Pancreas (tissue), 10 donors: ENCODE measurements at regions not wholly inside any gene's neighbourhood (a gene's known extent, or its start where the extent isn't known, plus 50 kb on each side); places are given as distances from the start of the nearest gene placed in this dataset.

Experiments used
- ATAC-seq, 4 donors: fragments of 200-7000 bp; cut with Tn5 transposase; one replicate each; pipeline versions ENCODE4 v1.8.0 to v1.9.1; 2020; ENCODE audit warnings: mild to moderate bottlenecking in 4 of 4, moderate library complexity in 4 of 4
- DNase-seq, 6 donors: peaks; one replicate each; pipeline ENCODE4 v3.0.0-alpha.2; 2020
- FAIRE-seq: peaks from 2 replicates; lab custom pipeline; 2012; peaks lifted over from hg19 to GRCh38; lab: Jason Lieb, UNC
- H3K27ac ChIP-seq, 4 donors: fragments of 200-600 bp; sonication (generic); 1 replicate in 3 of 4; 2 replicates in 1 of 4; pipeline versions ENCODE4 v1.5.0 to v1.8.0; 2020
- H3K27me3 ChIP-seq, 4 donors: fragments of 200-600 bp; one replicate each; pipeline ENCODE4 v1.8.0; 2021
- H3K36me3 ChIP-seq, 3 donors: fragments of 200-600 bp; sonication (generic) in 1 of 3; one replicate each; pipeline versions ENCODE4 v1.5.0 to v1.8.0; 2020 to 2021
- H3K4me1 ChIP-seq, 3 donors: fragments of 200-600 bp; one replicate each; pipeline ENCODE4 v1.8.0; 2021
- H3K4me3 ChIP-seq, 4 donors: fragments of 200-600 bp; sonication (generic) in 2 of 4; one replicate each; pipeline versions ENCODE4 v1.5.0 to v1.8.0; 2020 to 2021
- H3K9me3 ChIP-seq, 4 donors: fragments of 200-600 bp; one replicate each; pipeline ENCODE4 v1.8.0; 2021
- WGBS, 2 donors: extraction: QIAGEN DNeasy Blood & Tissue Kit; methylation state at CpG; one replicate each; pipeline ENCODE4 v1.1.7; 2013; 5-methylcytosine and 5-hydroxymethylcytosine counted together
- intact Hi-C, 3 donors: fragments of 100-400 bp; cut with DNase I; formaldehyde crosslinking; loops; one replicate each; pipeline versions ENCODE4 v1.11.1 to v1.14.2; 2022
- TF ChIP-seq, protein P1 (sequence below), 4 donors: fragments of 200-600 bp; sonication (generic) in 3 of 4; IDR thresholded peaks; one replicate each; pipeline versions ENCODE4 v1.5.0 to v1.8.0; 2021; ENCODE audit warnings: antibody characterized with exemption in 4 of 4
- donor health status: healthy with polysubstance abuse.
- donor health status: DM: no; HTN: no; CAD: no; lungs with moderate emphysema.
- donor health status: DM: no; HTN: no; CAD: no.
- donor health status: control.
- donor health status: control.
- donor health status: Bipolar disorder and iron deficiency.
- donor health status: DM: yes; HTN: yes; CAD: no.
- donor health status: DM: no; HTN: no; CAD: no.
- donor health status: DM: no; HTN: no; CAD: no.
- donor health status: DM: yes; HTN: yes; CAD: no.

DNA sequence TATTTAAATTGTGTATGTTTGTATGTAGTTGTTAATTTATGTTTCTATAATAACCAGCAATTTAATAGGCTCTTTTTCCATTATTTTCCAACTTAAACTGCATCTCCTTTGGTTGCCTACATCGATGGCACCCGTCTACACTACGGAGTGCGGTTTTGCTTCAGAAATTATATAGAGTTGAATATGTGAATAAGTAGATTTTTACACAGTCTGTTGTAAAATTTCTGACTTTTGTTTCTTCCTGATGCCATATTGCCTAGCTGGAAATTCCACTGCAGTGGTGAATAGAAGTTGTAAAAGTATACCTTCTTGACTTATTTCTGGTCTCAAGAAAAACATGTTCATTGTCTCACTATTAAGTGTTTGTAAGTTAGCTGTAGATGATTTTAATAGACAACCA is 404.1 kb upstream of the EPHA7 start:
- TF ChIP-seq, protein P1, sequence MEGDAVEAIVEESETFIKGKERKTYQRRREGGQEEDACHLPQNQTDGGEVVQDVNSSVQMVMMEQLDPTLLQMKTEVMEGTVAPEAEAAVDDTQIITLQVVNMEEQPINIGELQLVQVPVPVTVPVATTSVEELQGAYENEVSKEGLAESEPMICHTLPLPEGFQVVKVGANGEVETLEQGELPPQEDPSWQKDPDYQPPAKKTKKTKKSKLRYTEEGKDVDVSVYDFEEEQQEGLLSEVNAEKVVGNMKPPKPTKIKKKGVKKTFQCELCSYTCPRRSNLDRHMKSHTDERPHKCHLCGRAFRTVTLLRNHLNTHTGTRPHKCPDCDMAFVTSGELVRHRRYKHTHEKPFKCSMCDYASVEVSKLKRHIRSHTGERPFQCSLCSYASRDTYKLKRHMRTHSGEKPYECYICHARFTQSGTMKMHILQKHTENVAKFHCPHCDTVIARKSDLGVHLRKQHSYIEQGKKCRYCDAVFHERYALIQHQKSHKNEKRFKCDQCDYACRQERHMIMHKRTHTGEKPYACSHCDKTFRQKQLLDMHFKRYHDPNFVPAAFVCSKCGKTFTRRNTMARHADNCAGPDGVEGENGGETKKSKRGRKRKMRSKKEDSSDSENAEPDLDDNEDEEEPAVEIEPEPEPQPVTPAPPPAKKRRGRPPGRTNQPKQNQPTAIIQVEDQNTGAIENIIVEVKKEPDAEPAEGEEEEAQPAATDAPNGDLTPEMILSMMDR (IDR thresholded peaks at IDR 0.05): no peak
- Histone ChIP-seq H3K27me3 (no peaks in the 10 kb centered on the region), H3K4me1 (no peaks in the 10 kb centered on the region), H3K27ac (no peak overlapping the region), H3K4me3 (no peak overlapping the region), H3K9me3 (no peaks in the 10 kb centered on the region), H3K36me3 (no peaks in the 10 kb centered on the region)
- DNase-seq: no peak
- ATAC-seq: no peak
- FAIRE-seq: no peak
- intact Hi-C loops: no loop called here
- WGBS, 2 donors: 90 to 96% methylated on average over 4 of the region's 4 CpGs

DNA sequence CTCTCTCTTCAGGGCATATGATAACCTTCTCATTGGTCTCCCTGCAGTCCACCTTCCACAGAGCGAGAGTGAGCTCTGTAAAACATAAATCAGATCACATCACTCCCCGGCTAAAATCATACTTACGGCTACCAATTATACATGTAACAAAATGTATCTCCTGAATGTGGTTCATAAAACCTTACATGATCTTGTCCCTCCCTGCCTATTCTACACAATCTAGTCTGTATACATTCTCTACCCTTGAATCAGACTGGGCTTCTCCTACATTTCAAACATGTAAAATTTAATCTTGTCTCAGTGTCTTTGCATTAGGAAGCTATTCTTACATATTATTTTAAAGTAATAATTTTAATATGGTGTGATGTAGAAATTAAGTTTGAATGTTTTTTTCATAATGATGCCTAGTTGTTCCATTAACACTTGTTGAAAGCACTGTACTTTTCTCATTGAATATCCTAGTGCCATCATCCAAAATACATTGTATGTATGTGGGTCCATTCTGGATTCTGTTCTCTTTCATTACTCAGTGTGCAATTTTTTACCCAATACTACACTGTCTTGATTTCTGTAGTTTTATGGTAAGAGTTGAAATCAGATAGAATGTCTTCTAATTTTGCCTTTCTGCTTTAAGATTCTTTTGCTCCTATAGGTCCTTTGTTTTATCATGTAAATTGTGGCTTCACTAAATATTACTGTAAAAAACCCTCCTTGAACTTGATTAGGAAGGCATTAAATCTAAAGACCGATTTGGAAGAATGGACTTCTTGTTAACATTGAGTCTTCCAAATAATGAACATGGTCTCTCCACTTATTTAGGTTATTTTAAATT is 403.3 kb upstream of the EPHA7 start:
- TF ChIP-seq, protein P1 (IDR thresholded peaks at IDR 0.05): no peak
- ATAC-seq: no peak
- no peak overlapping the region for H3K4me3 ChIP-seq
- DNase-seq: no peak
- WGBS, 2 donors: 77 to 88% methylated on average over 4 of the region's 4 CpGs
- H3K27ac ChIP-seq: no peak overlapping the region
- H3K4me1 ChIP-seq: no peaks in the 10 kb centered on the region
- H3K27me3 ChIP-seq: no peaks in the 10 kb centered on the region
- H3K9me3 ChIP-seq: no peaks in the 10 kb centered on the region
- intact Hi-C loops: no loop called here
- no peaks in the 10 kb centered on the region for H3K36me3 ChIP-seq
- FAIRE-seq: no peak

DNA sequence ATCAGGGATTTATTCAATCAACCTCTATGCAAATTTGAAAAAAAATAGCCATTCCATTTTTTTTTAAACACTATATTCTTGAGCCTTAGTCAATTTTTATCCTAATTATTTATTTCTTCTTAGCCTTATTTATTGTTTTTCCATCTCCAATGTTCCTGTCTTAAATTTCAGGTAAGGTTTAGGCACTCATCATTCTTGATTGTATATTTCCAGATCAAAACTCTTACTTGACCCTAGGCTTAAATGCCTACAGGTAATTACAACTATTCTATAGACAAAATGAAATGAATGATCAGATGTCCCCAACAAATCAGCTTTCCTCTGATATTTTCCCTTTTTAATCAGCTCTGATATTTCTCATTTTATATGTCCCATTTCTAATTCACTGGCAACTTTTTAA is 402.6 kb upstream of the EPHA7 start:
- Histone ChIP-seq H3K27me3 (no peaks in the 10 kb centered on the region), H3K27ac (no peak overlapping the region), H3K4me3 (no peak overlapping the region), H3K9me3 (no peaks in the 10 kb centered on the region), H3K4me1 (no peaks in the 10 kb centered on the region), H3K36me3 (no peaks in the 10 kb centered on the region)
- FAIRE-seq (no peak), DNase-seq (no peak), ATAC-seq (no peak)
- TF ChIP-seq, protein P1 (IDR thresholded peaks at IDR 0.05): no peak
- intact Hi-C loops: no loop called here

DNA sequence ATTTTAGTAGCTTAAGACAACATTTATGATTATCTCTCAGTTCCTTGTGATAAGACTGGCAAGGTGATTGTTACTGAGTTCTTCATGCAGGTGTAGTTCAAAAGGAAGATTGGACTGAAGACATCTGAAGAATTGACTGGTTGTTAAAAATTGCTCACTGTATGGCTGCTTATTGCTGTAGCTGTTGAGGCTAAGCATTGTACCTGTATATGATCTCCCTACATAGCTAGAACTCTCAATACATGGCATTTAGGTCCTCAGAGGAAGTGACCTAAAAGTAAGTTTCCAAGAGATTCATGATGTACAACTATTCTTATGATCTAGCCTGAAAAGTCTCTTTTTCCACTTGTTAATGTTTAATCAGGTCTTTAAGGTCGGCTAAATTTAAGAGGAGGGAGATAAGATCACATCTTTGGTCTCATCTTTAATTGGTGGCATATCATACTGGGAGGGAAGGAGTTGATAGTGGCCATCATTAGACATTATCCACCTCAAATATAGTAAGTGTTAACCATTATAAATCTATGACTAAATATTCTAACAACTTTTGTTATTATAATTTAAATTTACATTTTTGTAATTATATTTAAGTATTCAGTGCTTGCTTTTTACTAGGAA is 401.2 kb upstream of the EPHA7 start:
- H3K27ac ChIP-seq: no peak overlapping the region
- DNase-seq (no peak), ATAC-seq (no peak), FAIRE-seq (no peak)
- no peaks in the 10 kb centered on the region for H3K27me3 ChIP-seq
- WGBS, 2 donors: 15 to 18% methylated on average over 1 of the region's 1 CpG
- TF ChIP-seq, protein P1 (IDR thresholded peaks at IDR 0.05): no peak
- intact Hi-C loops: no loop called here
- H3K4me3 ChIP-seq: no peak overlapping the region
- no peaks in the 10 kb centered on the region for H3K4me1 ChIP-seq
- no peaks in the 10 kb centered on the region for H3K36me3 ChIP-seq
- no peaks in the 10 kb centered on the region for H3K9me3 ChIP-seq

DNA sequence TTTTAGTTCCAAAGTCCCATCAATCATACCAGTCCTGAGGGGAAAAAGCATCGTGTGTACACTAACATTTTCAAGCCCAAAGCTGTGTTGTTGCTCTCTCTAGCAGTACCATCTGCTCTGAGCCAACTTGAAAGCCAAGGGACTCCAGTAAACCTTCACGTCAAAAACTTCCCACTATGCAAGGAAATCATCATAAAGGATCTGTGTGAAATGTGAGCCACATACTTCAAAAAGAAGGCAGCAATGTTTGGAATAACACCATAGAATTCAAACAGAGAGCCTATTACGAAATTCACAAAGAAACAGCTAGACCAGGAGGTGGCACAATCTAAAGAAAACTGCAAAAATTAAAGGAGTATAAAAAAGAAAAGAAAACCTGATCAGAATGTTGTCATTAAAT is 399.8 kb upstream of the EPHA7 start:
- Histone ChIP-seq H3K27me3 (no peaks in the 10 kb centered on the region), H3K4me1 (no peaks in the 10 kb centered on the region), H3K9me3 (no peaks in the 10 kb centered on the region), H3K27ac (no peak overlapping the region), H3K36me3 (no peaks in the 10 kb centered on the region), H3K4me3 (no peak overlapping the region)
- ATAC-seq (no peak), DNase-seq (no peak), FAIRE-seq (no peak)
- TF ChIP-seq, protein P1 (IDR thresholded peaks at IDR 0.05): no peak
- WGBS, 2 donors: 19 to 20% methylated on average over 3 of the region's 3 CpGs
- intact Hi-C loops: no loop called here
